CD4-positive, alpha-beta T cell (primary cell): ENCODE measurements at regions not wholly inside any gene's neighbourhood (a gene's known extent, or its start where the extent isn't known, plus 50 kb on each side); places are given as distances from the start of the nearest gene placed in this dataset.

Source experiments
- ATAC-seq: fragments of 200-7000 bp; cut with Tn5 transposase; one replicate; pipeline ENCODE4 v1.10.0; 2022; ENCODE audit warnings: mild to moderate bottlenecking; ENCODE audit not compliant: poor library complexity
- CTCF ChIA-PET: fragments of 350-600 bp; sonication (Branson Sonifier 250); formaldehyde crosslinking; loops from one replicate; lab custom pipeline; 2021; ENCODE audit warnings: antibody characterized with exemption, inconsistent platforms; lab: Charles Lee
- POLR2A ChIA-PET: fragments of 350-600 bp; sonication (Branson Sonifier 250); formaldehyde crosslinking; loops from one replicate; lab custom pipeline; 2021; ENCODE audit warnings: antibody characterized with exemption, inconsistent platforms; lab: Charles Lee
- DNase-seq, 14 experiments: peaks; one replicate each; pipeline ENCODE4 v3.0.0-alpha.2; 2013 to 2020; ENCODE audit warnings: mixed read lengths in 2 of 14
- H3K27ac ChIP-seq, 2 donors: one replicate each; pipeline versions ENCODE4 v1.5.1 to v1.7.0; 2013; ENCODE audit warnings: low read length in 2 of 2, low read depth in 1 of 2, mild to moderate bottlenecking in 1 of 2
- H3K27me3 ChIP-seq, 2 experiments: 1 replicate in 1 of 2; 2 replicates in 1 of 2; pipeline versions ENCODE4 v1.6.1 to v1.7.0; 2013; ENCODE audit warnings: low read length in 2 of 2, control low read depth in 1 of 2, mild to moderate bottlenecking in 1 of 2, moderate library complexity in 1 of 2; ENCODE audit not compliant: insufficient read depth in 2 of 2, control insufficient read depth in 1 of 2
- H3K36me3 ChIP-seq: one replicate; pipeline ENCODE4 v1.6.1; 2013; ENCODE audit warnings: low read length, control low read depth; ENCODE audit not compliant: insufficient read depth
- H3K4me1 ChIP-seq: one replicate; pipeline ENCODE4 v1.6.1; 2013; ENCODE audit warnings: low read length, control low read depth; ENCODE audit not compliant: insufficient read depth
- H3K4me3 ChIP-seq: one replicate; pipeline ENCODE4 v1.5.1; 2013; ENCODE audit warnings: mild to moderate bottlenecking, low read length, moderate library complexity
- H3K9me3 ChIP-seq, 2 experiments: 1 replicate in 1 of 2; 2 replicates in 1 of 2; pipeline versions ENCODE4 v1.6.1 to v1.7.0; 2013; ENCODE audit warnings: low read length in 2 of 2, mild to moderate bottlenecking in 2 of 2, control low read depth in 1 of 2, moderate library complexity in 1 of 2; ENCODE audit not compliant: control insufficient read depth in 1 of 2, insufficient read depth in 1 of 2
- H3K27ac Mint-ChIP-seq: one replicate; pipeline ENCODE4 v1.8.0; 2020; ENCODE audit warnings: mixed read lengths
- H3K27me3 Mint-ChIP-seq: one replicate; pipeline ENCODE4 v1.8.0; 2021; ENCODE audit warnings: mixed read lengths
- H3K36me3 Mint-ChIP-seq: one replicate; pipeline ENCODE4 v1.8.0; 2021; ENCODE audit warnings: low read depth, mixed read lengths
- H3K4me1 Mint-ChIP-seq: one replicate; pipeline ENCODE4 v1.8.0; 2021; ENCODE audit warnings: low read depth, mixed read lengths
- H3K4me3 Mint-ChIP-seq: one replicate; pipeline ENCODE4 v1.8.0; 2020; ENCODE audit warnings: mild to moderate bottlenecking, mixed read lengths
- H3K9me3 Mint-ChIP-seq: one replicate; pipeline ENCODE4 v1.8.0; 2020; ENCODE audit warnings: mixed read lengths
- intact Hi-C, 2 experiments: fragments of 100-400 bp; cut with DNase I in 1 of 2; cut with micrococcal nuclease in 1 of 2; formaldehyde crosslinking; loops; one replicate each; pipeline versions ENCODE4 v1.15.1 to v1.9.0; 2023 to 2025; cut with DNase I, micrococcal nuclease
- TF ChIP-seq, protein P1 (sequence below): fragments of 200-600 bp; IDR thresholded peaks from one replicate; pipeline ENCODE4 v1.8.0; 2022; ENCODE audit warnings: antibody characterized with exemption, mild to moderate bottlenecking

DNA sequence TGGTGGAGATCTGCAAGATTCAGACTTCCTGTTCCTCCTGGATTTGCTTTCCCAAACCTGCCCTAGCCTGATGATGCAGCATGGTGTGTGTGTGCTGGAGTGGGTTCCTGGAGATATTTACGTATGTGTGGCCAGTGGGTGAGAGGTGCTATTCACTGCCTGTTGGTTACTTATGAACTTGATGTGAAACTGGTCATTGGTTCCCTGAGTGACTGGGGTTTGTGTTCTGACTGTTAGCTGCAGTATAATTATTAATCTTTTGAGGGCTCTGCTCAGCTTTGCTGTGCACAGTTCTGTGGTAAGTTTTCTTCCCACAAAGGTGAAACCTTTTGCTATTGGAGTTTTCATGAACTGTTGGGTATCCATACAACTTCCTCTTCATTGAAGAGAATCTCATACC is 541.8 kb upstream of the FBXO33 start:
- Mint-ChIP-seq H3K4me3 (no peak overlapping the region), H3K9me3 (peaks cover 5% of the 10 kb centered on the region), H3K27ac (no peak overlapping the region), H3K4me1 (no peaks in the 10 kb centered on the region), H3K36me3 (no peaks in the 10 kb centered on the region), H3K27me3 (no peaks in the 10 kb centered on the region)
- H3K27me3 ChIP-seq: no peaks in the 10 kb centered on the region
- H3K27ac ChIP-seq: no peak overlapping the region
- CTCF ChIA-PET: no interaction called here
- no peak for DNase-seq
- TF ChIP-seq, protein P1, sequence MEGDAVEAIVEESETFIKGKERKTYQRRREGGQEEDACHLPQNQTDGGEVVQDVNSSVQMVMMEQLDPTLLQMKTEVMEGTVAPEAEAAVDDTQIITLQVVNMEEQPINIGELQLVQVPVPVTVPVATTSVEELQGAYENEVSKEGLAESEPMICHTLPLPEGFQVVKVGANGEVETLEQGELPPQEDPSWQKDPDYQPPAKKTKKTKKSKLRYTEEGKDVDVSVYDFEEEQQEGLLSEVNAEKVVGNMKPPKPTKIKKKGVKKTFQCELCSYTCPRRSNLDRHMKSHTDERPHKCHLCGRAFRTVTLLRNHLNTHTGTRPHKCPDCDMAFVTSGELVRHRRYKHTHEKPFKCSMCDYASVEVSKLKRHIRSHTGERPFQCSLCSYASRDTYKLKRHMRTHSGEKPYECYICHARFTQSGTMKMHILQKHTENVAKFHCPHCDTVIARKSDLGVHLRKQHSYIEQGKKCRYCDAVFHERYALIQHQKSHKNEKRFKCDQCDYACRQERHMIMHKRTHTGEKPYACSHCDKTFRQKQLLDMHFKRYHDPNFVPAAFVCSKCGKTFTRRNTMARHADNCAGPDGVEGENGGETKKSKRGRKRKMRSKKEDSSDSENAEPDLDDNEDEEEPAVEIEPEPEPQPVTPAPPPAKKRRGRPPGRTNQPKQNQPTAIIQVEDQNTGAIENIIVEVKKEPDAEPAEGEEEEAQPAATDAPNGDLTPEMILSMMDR: no peak
- H3K9me3 ChIP-seq: no peaks in the 10 kb centered on the region
- intact Hi-C loops: no loop called here
- POLR2A ChIA-PET: no interaction called here
- H3K36me3 ChIP-seq: no peaks in the 10 kb centered on the region
- no peak overlapping the region for H3K4me3 ChIP-seq
- no peak for ATAC-seq
- H3K4me1 ChIP-seq: no peaks in the 10 kb centered on the region

- H3K27ac ChIP-seq: no peak overlapping the region
- ATAC-seq: no peak
- H3K27me3 Mint-ChIP-seq: no peaks in the 10 kb centered on the region
Measured at GRCh38 chr14:39972704-39973103, 540.5 kb upstream of the FBXO33 start.

DNA sequence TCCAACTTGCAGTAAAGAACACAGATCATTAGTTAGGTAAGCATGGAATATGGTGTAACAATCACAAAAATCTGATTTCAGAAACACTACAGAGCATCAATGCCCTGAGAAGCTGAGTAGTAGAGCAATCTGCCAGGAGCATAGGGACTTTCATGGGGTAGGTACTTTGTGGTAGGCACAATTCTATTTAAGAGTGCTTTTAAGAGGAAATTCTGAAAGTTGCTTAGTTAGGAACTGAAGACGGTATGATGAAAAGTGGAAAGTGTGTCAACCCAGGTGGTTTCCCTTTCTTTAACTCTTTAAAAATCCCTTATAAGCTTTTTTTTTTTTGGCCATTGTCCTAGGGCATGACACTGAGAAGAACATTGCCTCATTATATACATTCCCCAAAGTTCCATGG is 535.7 kb upstream of the FBXO33 start:
- Mint-ChIP-seq H3K27ac (no peak overlapping the region), H3K9me3 (peaks cover 6% of the 10 kb centered on the region), H3K36me3 (no peaks in the 10 kb centered on the region), H3K27me3 (no peaks in the 10 kb centered on the region), H3K4me3 (no peak overlapping the region), H3K4me1 (no peaks in the 10 kb centered on the region)
- H3K27ac ChIP-seq: no peak overlapping the region
- intact Hi-C loops: no loop called here
- no peak overlapping the region for H3K4me3 ChIP-seq
- ChIA-PET POLR2A (no interaction called here), CTCF (no interaction called here)
- TF ChIP-seq, protein P1: no peak
- ATAC-seq: no peak
- DNase-seq: no peak
- no peaks in the 10 kb centered on the region for H3K27me3 ChIP-seq
- no peaks in the 10 kb centered on the region for H3K4me1 ChIP-seq
- no peaks in the 10 kb centered on the region for H3K36me3 ChIP-seq
- no peaks in the 10 kb centered on the region for H3K9me3 ChIP-seq

More at GRCh38 chr14:39972704-39973103, 540.5 kb upstream of the FBXO33 start:
- intact Hi-C loops: no loop called here
- H3K27ac Mint-ChIP-seq: no peak overlapping the region
- H3K9me3 Mint-ChIP-seq: peaks cover 2% of the 10 kb centered on the region
- H3K4me3 ChIP-seq: no peak overlapping the region
- DNase-seq: no peak
- no peaks in the 10 kb centered on the region for H3K4me1 Mint-ChIP-seq
- H3K27me3 ChIP-seq: no peaks in the 10 kb centered on the region
- H3K4me3 Mint-ChIP-seq: no peak overlapping the region
- TF ChIP-seq, protein P1: no peak
- POLR2A ChIA-PET: no interaction called here
- no peaks in the 10 kb centered on the region for H3K4me1 ChIP-seq
- no peaks in the 10 kb centered on the region for H3K9me3 ChIP-seq
- H3K36me3 Mint-ChIP-seq: no peaks in the 10 kb centered on the region
- CTCF ChIA-PET: no interaction called here
- H3K36me3 ChIP-seq: no peaks in the 10 kb centered on the region
